ENCODE measurements at regions not wholly inside any gene's neighbourhood (a gene's known extent, or its start where the extent isn't known, plus 50 kb on each side); places are given as distances from the start of the nearest gene placed in this dataset.
"Not testable (repeated sequence)": the region's sequence is repeated elsewhere in the genome, so short reads cannot be mapped to it uniquely, and the experiment has no call there.

DNA sequence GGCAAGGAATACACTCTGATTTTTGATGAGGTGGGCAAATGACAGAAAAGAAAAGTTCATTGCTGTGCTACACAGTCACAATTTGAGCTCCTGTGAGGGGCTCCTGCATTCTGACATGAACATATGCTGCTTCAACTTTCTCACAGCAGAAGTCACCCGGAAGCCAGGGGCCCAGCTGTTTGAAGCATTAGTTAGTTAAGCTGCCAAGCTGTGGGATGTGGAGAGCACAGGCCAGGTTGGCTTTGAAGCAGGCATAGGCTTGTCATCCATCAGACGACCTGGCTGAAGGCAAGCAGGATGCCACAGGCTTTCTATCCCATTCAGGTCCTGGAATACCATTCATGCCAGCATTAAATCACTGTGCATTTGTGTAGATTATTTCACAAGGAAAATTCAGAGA lies 63.1 kb downstream of the MTNR1B start:
- DNase-seq, result no peak

DNA sequence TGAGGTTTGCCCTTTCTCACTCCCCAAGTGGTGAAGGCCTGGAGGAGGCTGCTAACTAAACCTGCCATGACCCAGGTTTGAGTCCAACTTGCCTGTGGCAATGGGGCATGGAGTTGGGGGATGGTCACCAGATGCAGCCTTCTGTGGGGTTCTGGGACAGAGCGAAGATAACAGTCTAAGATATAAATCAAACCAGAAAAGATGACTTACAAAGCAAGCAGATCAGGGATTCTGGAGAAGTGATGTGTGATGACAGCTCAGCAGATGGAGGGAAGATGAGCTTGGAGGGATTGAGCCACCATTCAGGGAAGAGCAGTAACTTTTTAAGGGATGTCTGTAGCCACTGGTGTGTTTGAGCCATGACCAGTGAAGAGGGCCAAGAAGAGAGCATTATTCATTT lies 63.6 kb downstream of the MTNR1B start:
- no peak for DNase-seq

DNA sequence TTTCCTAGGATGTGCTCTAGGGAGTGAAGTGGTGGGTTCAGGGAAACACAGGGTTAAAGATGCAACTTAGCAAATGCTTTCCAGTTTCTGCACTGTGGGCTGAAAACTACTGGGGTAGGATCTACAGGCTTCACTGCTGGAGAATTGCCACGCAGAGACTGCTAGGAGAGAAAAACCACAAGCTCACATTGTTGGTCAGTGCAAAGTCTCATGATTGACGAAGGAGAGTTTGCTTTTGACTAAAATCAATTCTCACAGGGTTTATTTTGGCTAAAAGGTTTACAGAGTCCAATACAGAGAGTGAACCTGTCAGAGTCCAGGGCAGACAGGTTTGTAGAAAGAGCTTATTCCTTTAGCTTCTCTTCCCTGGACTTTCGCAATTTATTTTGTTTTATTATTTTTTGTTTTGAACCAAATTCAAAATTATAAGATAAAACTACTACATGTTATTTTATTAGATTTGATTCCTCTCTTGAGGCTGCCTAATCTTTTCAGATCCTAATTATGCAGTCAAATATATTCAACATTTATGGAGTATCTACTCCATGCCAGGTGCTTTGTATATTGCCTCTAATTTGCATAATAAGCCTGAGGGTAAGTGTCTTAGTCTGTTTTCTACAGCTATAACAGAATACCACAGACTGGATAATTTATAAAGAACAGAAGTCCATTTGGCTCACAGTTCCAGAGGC lies 64.7 kb downstream of the MTNR1B start:
- DNase-seq, result no peak

DNA sequence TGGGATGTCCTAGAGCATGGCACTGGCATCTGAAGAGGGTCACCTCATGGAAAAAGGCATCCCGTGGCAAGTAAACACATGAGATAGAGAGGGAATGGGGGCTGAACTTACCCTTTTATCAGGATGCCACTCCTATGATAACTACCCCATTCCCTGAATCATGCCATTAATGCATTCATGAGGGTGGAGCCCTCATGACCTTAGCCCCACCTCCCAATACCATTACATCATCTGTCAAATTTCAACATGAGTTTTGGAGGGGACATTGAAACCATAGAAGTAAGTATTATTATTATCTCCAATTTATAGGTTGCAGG lies 65.2 kb downstream of the MTNR1B start:
- no peak for DNase-seq

DNA sequence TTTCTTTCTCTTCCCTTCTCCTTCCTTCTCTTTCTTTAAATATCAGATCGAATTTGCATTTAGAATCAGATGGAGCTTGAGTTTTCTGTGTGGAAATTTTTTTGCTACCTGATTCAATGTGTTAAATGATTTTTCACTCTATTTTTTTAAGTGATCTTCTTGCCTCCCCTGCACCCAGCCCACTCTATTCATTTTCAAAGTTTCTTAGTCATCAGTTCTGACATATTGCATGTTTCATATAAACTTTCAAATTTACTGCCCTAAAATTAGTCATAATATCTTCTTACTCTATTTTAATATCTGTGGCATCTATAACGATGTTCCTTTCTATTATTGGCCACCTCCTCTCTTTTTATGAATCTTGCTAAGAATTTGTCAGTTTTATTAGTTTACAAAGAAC lies 69.1 kb downstream of the MTNR1B start:
- no peak for DNase-seq

DNA sequence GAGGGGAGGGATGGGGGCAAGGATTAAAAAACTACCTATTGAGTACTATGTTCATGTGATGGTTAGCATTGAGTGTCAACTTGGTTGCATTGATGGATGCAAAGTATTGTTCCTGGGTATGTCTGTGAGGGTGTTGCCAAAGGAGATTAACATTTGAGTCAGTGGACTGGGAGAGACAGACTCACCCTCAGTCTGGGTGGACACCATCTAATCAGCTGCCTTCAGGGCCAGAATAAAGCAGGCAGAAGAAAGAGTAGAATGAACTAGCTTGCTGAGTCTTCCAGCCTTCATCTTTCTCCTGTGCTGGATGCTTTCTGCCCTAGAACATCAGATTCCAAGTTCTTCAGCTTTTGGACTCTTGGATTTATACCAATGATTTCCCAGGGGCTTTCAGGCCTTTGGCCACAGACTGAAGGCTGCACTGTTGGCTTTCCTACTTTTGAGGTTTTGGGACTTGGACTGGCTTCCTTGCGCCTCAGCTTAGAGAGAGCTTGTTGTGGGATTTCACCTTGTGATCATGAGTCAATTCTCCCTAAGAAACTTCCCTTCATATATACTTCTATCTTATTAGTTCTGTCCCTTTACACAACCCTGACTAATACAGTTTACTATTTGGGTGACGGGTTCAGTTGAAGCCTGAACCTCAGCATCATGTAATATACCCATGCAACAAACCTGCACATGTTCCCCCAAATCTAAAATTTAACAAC lies 70.2 kb downstream of the MTNR1B start:
- no peak for DNase-seq

DNA sequence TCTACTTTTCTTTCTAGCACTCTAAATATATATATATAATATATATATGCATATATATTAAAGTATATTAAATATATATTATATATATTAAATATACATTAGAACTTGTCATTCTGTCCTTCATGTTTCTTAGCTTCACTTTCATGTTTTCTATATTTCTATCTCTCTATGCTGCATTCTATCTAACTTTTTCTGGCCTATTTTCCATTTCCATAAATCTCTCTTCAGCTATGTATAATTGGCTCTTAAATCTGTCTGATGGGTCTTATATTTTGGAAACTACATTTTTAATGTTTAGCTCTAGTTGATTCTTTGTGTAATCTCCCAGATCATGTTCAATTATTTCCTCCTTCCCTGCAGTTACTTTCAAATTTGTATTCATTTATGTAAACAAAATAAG lies 72.2 kb downstream of the MTNR1B start:
- no peak for DNase-seq

DNA sequence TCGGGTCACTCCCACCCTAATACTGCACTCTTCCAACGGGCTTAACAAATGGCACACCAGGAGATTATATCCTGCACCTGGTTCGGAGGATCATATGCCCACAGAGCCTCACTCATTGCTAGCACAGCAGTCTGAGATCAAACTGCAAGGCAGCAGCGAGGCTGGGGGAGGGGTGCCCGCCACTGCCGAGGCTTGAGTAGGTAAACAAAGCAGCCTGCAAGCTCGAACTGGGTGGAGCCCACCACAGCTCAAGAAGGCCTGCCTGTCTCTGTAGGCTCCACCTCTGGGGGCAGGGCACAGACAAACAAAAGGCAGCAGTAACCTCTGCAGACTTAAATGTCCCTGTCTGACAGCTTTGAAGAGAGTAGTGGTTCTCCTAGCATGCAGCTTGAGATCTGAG lies 73.7 kb downstream of the MTNR1B start:
- DNase-seq, result not testable (repeated sequence)

DNA sequence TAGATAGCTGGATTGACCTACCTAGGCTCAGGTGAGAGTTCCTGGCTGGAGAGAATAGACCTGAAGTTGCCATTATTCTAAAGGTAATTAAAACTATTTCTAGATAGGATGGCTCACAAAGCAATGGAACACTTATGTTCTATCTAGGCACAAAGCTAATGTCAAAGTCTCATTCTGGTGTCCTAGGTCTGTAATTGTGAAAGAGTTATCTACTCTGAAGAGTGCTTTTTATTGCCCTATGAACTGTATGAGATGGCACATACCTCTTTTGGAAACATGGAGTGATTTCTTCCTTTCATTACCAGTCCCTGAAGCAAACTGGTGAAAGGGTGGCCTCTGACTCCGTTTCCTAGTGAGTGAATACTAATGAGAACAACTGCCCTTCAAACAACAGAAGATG lies 80.3 kb downstream of the MTNR1B start:
- DNase-seq, result no peak

DNA sequence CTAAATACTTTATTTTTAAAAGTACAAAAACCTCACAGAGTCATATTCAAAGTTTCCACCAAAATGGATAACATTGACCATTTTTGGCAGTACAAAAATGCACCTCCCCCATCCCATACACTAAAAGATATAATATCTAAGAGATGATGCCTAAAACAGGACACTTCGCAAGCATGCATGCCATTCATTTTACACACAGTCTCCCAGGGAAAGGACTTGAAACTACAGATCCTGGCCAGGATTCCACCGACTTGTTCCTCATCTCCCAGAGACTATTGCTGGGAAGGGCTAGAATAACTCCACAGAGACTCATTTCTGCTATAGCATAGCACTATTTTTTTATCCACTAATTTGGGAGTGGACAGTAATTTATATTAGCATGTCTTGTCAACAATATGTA lies 81.7 kb downstream of the MTNR1B start:
- DNase-seq, result no peak

DNA sequence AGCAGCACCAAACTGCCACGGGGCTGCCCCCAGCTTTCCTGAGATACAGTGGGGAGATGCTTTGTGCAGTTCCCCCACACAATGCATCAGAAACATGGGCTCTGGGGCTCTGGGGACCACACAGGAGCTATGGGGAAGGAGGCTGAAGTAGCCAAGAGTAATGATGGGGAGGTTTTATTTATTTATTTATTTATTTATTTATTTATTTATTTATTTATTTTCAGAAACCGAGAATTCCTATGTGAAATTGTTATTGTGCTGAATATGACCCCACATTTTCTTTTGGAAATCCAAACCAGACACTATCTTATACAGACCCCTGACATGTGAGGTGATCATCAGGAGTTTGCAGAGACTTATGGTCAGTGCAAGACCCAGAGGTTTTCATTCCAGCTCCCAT lies 84.4 kb downstream of the MTNR1B start:
- no peak for DNase-seq

DNA sequence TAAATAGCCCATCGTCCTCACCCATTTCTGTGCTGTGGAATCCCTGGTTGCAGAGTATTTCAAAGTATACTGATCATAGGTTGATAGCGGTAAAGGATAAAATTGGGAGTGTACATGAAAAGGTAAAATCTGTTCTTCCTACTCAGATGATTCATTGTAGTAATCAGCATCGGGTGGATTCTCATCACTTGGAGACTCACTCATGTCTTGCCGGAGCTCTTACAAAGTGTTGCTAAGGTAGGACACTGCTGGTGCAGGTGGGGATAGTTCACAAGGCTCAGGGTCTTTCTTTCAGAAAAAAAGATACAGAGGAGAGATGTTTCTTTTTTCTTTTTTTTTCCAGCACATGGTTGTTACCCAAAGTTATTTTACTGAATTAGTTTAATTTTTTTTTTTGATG lies 84.8 kb downstream of the MTNR1B start:
- no peak for DNase-seq

DNA sequence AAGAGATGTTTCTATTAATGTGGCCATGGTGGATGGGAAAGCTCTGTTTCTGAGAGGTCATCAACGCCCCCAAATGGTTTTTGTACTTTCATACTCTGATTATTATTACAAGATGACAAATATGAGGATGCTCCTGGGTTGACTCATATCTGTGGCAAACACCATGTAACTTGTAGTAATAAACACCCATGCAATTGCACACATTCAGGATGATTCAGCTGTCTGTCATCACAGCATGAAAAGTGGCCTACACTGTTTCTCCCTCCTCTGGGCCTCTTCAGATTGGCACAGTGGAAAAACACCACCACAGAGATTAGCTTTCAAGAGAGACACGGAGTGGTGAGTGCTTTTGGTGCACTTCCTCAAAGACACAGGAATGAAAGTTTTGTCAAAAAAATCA lies 85.4 kb downstream of the MTNR1B start:
- no peak for DNase-seq

DNA sequence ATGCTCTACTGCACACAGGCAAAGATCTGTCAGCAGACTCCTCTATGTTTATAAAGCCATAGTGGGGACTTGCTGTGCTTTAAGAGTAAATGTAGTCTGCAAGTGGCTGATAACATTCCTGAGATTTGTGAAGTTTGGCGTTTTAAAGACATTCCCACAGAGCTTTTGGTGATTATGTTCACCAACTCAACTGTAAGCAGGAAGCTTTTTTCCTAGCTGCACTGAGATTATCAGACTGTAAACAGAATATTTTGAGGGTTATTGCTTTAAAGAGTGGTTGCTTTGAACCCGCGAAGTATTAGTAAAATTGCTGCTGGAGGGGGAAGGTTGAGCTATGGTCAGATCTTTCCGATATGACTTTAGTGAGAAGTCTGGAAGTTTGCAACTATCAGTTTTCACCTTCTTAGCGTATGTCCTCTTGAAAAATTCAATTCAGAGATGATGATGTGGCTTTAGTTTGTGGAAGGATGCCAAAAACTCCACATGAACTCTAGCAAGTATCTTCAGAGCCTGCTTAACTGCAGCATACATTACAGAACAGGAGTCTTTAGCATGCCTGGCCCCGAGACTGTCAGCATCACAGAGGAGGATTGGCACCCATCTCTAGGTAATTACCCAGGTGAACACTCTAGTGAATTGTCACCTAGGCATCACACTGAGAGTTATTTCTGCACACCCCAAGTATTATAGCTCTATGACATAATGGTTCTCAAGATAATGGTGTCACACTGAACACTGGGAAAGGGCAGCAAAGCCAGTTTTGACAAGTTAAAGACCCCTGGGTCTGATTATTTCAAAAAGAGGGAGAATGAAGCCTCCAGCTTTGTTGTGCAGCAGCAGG lies 89.9 kb downstream of the MTNR1B start:
- no peak for DNase-seq

DNA sequence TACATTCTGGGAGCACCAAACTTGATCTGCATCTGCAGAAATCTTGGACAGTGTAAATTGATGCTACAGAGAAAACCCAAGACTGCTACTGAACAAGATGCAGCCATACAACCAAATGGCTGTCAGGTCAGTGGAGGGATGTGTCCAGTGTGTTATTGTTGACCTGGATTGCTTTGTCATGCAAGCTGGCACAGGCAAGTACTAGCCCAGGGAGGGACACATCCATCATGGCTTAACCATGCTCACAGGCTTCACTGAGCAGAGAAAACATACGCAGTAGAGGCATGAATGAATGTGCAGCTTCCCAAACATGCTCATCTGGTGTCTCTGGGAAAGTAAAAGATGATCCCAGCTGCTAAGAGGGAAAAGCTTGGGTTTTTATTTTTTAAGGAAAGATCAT lies 93.6 kb downstream of the MTNR1B start:
- DNase-seq, result no peak

DNA sequence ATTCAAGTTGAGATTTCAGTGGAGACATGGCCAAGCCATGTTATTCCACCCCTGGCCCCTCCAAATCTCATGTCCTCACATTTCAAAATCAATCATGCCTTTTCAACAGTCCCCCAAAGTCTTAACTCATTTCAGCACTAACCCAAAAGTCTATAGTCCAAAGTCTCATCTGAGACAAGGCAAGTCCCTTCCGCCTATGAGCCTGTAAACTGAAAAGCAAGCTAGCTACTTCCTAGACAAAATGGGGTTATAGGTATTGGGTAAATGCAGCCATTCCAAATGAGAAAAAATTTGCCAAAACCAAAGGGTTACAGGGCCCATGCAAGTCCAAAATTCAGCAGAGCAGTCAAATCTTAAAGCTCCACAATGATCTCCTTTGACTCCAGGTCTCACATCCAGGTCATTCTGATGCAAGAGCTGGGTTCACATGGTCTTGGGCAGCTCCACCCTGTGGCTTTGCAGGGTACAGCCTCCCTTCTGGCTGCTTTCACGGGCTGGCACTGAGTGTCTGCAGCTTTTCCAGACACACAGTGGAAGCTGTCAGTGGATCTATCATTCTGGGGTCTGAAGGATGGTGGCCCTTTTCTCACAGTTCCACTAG lies 95.7 kb downstream of the MTNR1B start:
- DNase-seq, result not testable (repeated sequence)

DNA sequence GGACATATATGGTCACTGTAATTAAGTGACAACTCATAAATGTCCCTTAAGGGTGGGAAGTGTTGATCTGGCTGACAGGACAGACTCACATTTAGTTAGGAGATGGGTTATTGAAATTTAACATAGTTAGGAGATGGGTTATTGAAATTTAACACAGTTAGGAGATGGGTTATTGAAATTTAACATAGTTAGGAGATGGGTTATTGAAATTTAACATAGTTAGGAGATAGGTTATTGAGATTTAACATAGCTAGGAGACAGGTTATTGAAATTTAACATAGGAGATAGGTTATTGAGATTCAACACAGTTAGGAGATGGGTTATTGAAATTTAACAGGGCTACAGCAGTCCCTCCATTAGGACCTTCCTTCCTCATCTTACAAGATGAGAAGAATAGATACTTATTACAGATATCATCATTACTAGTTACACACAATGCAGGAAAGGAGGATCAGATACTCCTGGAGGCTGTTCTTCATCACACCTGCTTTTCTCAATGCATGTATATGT lies 98.5 kb downstream of the MTNR1B start:
- DNase-seq, result no peak

DNA sequence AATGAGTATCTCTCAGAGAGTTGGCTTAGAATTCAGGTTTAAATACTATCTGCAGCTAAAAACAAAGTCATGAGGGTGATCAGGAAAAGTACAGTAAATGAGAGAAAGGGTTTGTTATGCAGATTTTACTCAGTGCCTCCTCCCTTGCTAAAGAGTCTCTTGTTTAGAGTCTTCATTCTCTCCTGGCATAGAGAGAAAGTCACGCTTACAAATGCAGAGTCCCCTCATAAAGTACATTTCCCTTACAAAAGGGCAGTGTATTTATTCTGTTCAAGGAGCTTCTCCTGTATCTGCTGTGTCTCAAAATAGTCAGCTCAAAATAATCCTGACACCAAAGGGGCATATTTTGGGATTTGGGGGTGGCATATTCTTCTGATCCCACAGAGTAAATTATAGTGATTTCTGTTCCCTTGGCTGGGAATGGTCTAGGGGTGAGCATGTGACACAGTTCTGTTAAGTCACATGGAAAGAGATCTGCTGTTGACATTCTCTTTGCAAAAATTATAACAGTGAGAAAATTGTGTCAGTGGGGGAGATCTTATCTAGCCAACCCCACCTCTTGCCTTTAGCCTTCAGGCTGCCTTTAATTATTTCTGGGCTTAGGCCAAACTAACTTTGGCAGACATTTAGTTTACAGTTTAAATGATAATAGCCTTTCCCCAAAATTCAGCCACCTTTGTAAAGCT lies 102.9 kb downstream of the MTNR1B start:
- DNase-seq, result no peak

DNA sequence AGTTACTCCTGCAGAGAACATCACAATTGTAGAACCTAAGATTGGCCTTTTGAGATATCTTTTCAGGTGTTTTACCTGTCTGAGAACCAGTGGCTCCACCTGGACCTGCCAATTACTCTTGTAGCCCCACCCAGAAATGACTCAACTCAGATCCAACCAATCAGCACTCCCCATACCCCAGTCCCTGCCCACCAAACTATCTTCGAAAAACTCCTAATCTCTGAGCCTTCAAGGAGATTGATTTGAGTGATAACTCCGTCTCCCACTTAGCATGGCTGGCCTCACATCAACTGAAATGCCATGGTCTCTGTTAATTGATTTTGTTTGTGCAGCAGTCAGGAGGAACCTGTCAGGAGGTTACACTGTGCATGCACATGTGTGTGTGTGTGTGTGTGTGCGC lies 103.6 kb downstream of the MTNR1B start:
- DNase-seq, result no peak

DNA sequence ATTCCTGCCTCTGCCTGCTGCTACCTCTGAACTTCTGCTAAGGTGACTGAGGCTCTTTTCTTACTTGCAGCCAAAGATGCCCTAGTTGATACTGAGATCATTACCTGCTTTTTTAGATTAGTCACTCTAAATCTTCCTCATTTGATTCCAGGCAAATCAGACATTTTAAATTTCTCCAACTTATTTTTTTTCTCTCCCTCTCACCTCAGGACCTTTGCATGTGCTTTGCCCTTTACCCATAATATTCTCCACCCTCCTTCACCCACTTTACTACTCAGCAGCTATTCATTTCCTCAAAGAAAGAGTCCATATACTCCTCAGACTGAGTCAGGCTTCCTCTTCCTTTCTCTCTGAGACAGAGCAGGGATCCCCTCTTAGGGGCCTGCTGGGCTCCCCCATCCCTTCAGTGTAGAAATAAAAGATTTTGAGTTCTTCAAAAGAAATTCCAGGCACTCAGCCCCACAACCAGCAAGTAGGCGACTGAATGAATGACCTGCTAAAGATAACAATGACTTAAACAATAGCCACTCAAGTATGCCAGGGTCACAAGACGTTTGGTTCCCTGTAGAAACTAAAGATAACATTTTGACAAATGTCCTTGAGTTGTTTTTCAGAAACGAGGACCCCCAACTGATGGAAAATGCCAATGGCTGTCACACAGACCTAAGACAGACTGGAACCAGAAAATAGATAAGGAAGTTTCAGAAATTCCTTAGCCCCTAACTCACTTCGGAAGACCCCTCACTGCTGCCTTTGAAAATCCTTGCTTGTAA lies 104.2 kb downstream of the MTNR1B start:
- DNase-seq, result no peak

DNA sequence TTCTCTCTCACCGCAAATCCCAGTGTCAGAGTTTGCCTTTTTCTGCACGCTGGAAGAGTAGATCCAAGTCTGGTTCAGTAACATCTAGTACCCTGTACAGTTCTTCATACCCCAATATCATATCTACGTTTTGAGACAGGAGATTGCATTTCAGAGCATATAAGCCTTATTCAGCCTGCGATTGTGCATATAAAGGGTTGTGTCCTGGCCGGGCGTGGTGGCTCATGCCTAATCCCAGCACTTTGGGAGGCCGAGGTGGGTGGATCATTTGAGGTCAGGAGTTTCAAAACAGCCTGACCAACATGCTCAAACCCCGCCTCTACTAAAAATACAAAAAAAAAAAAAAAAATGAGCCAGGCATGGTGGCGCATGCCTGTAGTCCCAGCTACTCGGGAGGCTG lies 104.9 kb downstream of the MTNR1B start:
- DNase-seq, result no peak

DNA sequence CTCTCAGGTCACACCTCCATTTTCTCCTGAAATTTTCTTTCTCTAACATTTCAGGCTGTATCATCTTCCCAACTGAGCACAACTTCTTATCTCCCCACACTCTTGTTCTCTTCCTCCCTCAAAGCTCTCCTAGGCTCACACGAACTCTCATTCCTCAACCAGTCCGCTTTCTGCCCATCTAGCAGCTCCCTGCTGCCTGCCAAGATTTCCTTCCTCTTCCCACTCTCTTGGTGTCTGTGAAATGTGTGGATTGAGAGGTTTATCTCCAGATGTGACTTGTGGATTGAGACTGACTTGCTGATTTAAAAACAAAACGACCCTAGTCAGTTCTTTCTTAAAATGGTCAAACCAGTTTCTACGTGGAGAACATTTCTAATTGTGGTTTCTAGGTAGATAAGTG lies 106.3 kb downstream of the MTNR1B start:
- no peak for DNase-seq
